Brain microvascular endothelial cell (primary cell): ENCODE measurements at regions not wholly inside any gene's neighbourhood (a gene's known extent, or its start where the extent isn't known, plus 50 kb on each side); places are given as distances from the start of the nearest gene placed in this dataset.

Source experiments
- DNase-seq: peaks from one replicate; pipeline ENCODE4 v3.0.0-alpha.2; 2020
- H3K27ac ChIP-seq: fragments of 250-450 bp; sonication (Bioruptor Pico); 2 replicates; pipeline ENCODE4 v1.5.1; 2020; ENCODE audit warnings: mild to moderate bottlenecking, moderate library complexity
- H3K27me3 ChIP-seq: fragments of 250-450 bp; sonication (Bioruptor Pico); replicated peaks from 2 replicates; pipeline ENCODE4 v1.5.1; 2020; ENCODE audit warnings: mild to moderate bottlenecking
- H3K36me3 ChIP-seq: fragments of 250-450 bp; sonication (Bioruptor Pico); replicated peaks from 2 replicates; pipeline ENCODE4 v1.5.1; 2020; ENCODE audit warnings: mild to moderate bottlenecking
- H3K4me3 ChIP-seq: 2 replicates; pipeline ENCODE4 v1.5.1; 2011; ENCODE audit warnings: low read depth, mild to moderate bottlenecking, control low read depth, low read length, moderate library complexity
- in situ Hi-C: cut with HindIII; loops from 2 replicates; pipeline ENCODE4 v1.10.0; 2017; ENCODE audit warnings: low sequenced_read_pairs, low pct_ligation_motif_present
- TF ChIP-seq, protein P1 (sequence below): IDR thresholded peaks from 2 replicates; pipeline ENCODE4 v1.5.1; 2011; ENCODE audit warnings: low read depth, mild to moderate bottlenecking, moderate library complexity, low read length, control low read depth, inconsistent platforms; ENCODE audit errors: missing control alignments

DNA sequence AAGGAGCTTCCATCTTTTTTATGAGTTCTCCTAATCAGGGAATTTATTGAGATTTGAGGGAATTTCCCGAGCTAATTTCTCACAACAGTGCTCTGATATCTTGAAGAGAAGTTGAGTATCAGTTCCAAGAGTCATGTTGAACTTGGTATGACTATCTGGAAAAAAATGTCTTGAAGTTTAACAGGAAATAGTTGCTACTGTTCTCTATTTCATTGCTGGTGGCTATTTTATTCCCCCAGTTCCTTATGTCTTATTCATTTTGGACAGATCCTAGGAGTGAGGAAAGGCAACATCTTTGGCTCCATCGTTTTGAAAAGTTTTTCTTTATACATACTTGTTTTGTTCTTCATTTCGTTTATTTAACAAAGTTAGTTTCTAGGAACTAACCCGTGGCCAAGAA, 307.8 kb upstream of the AGTR1 start:
- Histone ChIP-seq H3K27me3 (no peaks in the 10 kb centered on the region), H3K4me3 (no peak overlapping the region), H3K36me3 (no peaks in the 10 kb centered on the region), H3K27ac (no peak overlapping the region)
- peak; percentile 3 for DNase-seq
- TF ChIP-seq, protein P1, sequence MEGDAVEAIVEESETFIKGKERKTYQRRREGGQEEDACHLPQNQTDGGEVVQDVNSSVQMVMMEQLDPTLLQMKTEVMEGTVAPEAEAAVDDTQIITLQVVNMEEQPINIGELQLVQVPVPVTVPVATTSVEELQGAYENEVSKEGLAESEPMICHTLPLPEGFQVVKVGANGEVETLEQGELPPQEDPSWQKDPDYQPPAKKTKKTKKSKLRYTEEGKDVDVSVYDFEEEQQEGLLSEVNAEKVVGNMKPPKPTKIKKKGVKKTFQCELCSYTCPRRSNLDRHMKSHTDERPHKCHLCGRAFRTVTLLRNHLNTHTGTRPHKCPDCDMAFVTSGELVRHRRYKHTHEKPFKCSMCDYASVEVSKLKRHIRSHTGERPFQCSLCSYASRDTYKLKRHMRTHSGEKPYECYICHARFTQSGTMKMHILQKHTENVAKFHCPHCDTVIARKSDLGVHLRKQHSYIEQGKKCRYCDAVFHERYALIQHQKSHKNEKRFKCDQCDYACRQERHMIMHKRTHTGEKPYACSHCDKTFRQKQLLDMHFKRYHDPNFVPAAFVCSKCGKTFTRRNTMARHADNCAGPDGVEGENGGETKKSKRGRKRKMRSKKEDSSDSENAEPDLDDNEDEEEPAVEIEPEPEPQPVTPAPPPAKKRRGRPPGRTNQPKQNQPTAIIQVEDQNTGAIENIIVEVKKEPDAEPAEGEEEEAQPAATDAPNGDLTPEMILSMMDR, result no peak
- in situ Hi-C loops, result no loop called here

DNA sequence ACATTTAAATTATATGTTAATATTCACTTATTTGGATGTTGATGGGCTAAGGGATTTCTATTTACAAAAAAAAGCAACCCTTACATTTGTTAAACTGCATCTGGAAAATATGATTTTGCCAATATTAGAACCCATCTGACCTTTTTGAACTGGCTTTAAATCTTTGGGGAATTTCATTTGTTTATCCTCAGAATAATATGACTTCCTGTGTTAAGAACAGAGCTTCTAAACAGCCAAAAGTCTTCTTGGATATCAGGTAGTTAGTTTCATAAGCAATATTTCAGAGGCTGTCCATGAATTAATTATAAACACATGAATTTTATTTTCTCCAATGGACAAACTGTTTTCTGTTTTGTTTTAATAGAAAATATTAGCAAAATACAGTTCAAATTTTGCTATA, 301.9 kb upstream of the AGTR1 start:
- no peak overlapping the region for H3K4me3 ChIP-seq
- DNase-seq, result no peak
- TF ChIP-seq, protein P1, result no peak
- no peaks in the 10 kb centered on the region for H3K27me3 ChIP-seq
- no peaks in the 10 kb centered on the region for H3K36me3 ChIP-seq
- H3K27ac ChIP-seq, result no peak overlapping the region
- in situ Hi-C loops, result no loop called here

GRCh38 chr3:148400754-148401153, 296.9 kb upstream of the AGTR1 start:
- TF ChIP-seq, protein P1, result no peak

GRCh38 chr3:148408667-148409066, 289.0 kb upstream of the AGTR1 start:
- TF ChIP-seq, protein P1, result no peak
- Histone ChIP-seq H3K4me3 (no peak overlapping the region), H3K36me3 (no peaks in the 10 kb centered on the region), H3K27me3 (no peaks in the 10 kb centered on the region), H3K27ac (no peak overlapping the region)
- DNase-seq, result no peak
- in situ Hi-C loops, result no loop called here

More at GRCh38 chr3:148400754-148401153, 296.9 kb upstream of the AGTR1 start:
- in situ Hi-C loops, result no loop called here
- no peaks in the 10 kb centered on the region for H3K36me3 ChIP-seq
- H3K27me3 ChIP-seq, result no peaks in the 10 kb centered on the region
- DNase-seq, result no peak
- no peak overlapping the region for H3K27ac ChIP-seq
- H3K4me3 ChIP-seq, result no peak overlapping the region

DNA sequence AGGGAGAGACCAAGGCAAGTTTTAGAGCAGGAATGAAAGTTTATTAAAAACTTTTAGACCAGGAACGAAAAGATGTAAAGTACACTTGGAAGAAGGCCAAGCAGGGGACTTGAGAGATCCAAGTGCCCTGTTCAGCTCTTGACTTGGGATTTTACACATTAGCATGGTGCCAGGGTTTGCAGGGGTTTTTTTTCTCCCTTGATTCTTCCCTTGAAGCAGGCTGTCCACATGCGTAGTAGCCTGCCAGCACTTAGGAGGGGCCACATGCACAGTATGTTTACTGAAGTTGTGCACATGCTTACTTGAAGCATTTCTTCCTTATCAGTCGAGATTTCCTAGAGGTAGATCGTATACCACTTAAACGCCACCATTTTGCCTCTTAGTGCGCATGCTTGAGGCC, 277.5 kb upstream of the AGTR1 start:
- H3K4me3 ChIP-seq, result no peak overlapping the region
- in situ Hi-C loops, result no loop called here
- TF ChIP-seq, protein P1, result no peak
- H3K36me3 ChIP-seq, result no peaks in the 10 kb centered on the region
- DNase-seq, result no peak
- no peak overlapping the region for H3K27ac ChIP-seq
- no peaks in the 10 kb centered on the region for H3K27me3 ChIP-seq

GRCh38 chr3:148428862-148429605, 268.7 kb upstream of the AGTR1 start:
- no peaks in the 10 kb centered on the region for H3K27me3 ChIP-seq
- H3K27ac ChIP-seq, result no peak overlapping the region
- H3K4me3 ChIP-seq, result no peak overlapping the region
- TF ChIP-seq, protein P1, result no peak
- in situ Hi-C loops, result no loop called here
- DNase-seq, result no peak
- H3K36me3 ChIP-seq, result no peaks in the 10 kb centered on the region
